LHCN-M2 (cell line): ENCODE measurements at regions not wholly inside any gene's neighbourhood (a gene's known extent, or its start where the extent isn't known, plus 50 kb on each side); places are given as distances from the start of the nearest gene placed in this dataset.
A peak's percentile ranks its signal among the peaks of the same experiment; 100 is the strongest.

Experiments
- DNase-seq: peaks from one replicate; pipeline ENCODE4 v3.0.0-alpha.2; 2012; ENCODE audit warnings: low read depth

DNA sequence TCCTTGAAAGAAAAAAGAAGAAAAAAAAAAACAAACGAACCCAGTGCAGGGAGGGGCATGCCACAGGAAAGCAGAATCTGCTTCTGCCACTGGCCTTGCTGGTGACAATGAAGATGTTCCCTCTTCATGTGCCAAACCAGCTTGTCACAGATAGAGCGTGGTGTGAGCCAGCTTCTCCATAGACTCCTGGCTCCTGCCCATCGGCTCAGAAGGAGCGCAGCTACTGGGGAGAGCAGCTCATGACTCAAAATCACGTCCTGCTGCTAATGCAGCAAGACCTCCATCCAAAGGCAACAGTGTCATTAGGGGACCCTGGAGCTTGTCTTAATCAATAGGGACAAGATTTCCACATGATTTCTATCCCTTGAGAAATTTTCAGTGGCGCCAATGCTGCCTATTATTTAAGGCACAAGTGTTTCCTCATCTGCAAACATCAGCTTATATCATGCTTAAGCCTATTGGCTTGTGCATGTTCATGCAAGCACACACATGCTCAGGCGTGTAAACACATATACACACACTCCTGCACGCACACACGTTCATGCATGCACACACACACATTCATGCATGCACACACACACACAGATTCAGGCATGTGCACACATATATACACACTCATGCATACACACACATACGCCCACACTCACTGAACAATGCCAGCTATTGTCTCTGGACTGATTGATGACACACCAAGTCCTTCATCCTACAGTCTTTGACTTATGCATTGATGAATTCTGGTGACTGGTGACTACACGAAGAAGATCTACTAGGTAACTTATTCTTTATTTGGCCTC, 682.0 kb upstream of the ID2 start:
- DNase-seq, result no peak

DNA sequence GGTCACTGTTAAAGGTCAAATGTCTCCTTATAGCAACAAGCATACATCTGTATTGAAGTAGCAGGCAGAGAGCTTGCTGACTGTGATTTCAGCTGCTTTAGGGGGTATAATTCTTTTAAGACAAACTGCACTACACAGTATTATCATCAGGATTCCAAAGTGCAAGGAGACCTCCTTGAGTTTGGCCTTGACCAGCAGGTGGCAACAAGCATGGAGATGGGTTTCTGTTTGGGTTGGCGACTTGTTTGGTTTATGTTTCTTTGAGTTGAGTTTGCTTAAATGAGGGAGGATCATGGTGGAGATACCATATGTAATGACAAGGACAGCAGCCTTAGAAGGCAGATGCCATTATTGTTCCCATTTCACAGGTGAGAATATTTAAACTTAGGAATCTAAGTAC, 681.0 kb upstream of the ID2 start:
- no peak for DNase-seq

DNA sequence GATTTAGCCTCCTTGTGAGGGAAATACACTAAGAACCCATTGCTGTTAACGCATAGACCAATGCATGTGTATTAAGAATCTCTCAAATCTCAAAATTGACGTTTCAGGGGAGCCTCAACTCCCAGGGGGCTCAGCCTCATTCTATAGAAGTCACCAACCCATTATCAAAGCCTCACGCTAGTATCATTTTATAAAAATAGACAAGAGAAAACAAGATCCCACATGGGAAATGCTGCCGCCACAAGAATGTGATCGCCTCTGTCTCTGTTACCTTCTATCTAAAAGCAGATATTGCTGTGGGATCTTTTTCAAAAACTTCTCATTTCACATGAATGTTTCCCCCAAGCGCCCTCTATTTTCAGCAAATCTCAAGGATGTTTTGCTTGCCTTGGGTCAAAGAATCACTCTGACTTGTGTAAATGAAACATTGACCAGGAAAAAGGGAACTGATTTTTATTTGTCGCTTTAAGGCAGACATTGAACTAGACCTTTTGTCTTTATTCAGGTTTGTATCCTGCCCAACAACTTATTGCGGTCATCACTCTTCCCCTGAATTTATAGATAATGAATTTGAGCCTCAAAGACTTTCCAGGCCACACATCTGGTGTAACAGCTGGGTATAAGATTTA, 679.0 kb upstream of the ID2 start:
- DNase-seq, result no peak

DNA sequence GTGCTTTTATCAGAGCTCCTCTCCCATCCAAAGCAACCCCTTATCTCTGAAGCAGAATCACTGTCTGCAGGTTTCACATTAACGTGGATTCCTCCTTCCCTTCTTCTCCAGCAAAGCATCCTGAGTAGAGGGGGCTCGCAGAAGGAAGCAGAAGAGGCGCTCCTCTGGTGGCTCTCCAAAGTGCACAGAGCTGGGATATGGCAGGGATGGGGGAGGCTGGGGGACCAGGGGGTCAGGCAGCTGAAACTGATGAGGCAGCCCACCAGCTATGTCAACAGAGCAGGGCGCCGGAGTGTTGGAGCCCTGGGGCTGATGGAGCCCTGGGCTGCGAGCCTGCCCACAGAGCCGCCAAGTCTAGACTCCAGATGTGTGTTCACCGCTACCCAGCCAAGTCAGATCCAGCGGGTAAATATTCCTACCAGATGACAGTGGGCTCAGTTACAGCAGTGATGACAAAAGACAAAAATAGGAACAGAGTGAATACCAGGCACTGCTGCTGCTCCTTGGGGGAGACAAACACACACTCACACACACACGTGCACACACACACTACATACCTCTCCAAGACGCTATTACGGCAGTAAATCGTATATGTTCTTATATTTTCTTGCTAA, 678.3 kb upstream of the ID2 start:
- DNase-seq, result peak; percentile 27

DNA sequence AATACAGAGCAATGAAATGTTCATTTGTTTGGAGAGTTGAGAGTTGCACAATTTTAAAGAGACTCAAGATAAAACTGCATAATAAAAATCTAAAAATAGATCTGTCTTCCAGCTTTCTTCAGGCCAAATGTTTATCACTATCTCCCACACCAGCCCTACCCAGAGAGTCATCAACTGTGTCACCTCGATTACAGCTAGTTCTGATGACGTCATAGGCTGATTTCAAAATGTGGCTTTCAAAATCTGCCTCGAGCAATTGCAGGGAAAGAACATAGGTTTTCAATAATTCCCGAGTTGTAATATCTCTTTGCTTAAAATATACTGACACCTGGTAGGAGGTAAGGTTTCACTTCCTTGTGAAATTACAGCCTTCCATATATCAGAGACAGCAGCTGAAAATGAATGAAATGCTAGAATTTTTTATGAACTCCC, 677.6 kb upstream of the ID2 start:
- peak; percentile 70 for DNase-seq

DNA sequence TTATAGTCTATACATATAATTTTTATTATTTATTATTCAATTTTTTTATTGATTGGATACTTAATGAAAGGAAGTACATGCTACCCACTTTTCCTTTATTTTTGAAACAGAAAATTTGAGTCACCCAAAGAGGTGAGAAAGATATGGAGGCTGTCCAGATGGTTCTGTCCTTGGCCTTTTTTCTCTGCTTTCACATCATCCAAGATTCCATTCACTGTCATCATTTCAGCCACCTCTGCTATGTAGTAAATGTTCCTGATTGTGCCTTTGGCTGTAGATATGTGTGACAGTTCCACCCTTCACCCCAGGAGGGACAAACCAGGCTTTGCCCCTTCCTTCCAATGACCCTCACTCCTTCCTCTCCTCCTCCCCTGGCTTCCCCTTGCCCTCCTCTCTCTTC, 675.7 kb upstream of the ID2 start:
- no peak for DNase-seq

DNA sequence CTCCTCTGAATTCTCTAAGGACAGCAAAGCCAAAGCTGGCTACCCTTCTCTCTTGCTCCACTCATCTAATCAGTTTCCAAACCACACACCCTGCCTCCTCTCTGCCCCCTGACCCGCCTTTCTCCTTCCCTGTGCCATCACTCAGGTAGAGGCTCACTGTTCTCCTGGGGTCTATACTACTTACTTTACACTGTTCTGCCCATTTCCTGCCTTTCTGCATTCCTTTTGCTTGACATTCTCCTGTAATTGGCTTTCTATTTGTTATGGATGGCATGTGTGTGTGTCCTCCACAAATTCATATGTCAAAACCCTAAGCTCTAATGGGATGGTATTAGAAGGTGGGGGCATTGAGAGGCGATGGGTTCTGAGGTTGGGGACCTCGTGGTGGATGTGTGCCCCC, 675.2 kb upstream of the ID2 start:
- DNase-seq, result no peak

DNA sequence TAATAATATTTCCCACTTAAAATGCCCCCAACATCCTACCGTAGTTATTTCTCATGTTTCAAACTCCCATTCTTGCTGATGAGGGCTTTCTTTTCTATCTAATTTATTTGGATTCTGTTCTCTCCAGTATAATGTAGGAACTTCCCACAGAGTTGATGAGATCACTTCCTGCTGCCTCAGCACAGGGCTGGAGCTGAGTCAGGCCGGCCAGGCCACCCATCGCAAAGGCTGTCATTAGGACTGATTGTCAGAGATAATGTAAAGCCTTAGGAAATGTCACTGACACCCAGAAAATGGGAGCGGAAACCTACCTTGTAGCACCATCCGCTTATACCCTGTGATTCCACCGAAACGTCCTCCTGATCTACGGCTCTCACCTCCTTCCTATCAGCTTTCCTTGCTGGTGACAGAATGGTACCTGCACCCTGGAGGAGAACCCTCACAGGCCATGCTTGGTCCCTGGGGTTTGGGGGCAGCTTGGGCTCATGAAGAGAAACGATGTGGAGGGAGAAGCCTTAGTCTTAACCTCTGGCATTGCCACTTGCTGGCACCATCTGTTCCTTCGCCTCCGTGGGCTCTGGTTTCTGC, 672.8 kb upstream of the ID2 start:
- no peak for DNase-seq

DNA sequence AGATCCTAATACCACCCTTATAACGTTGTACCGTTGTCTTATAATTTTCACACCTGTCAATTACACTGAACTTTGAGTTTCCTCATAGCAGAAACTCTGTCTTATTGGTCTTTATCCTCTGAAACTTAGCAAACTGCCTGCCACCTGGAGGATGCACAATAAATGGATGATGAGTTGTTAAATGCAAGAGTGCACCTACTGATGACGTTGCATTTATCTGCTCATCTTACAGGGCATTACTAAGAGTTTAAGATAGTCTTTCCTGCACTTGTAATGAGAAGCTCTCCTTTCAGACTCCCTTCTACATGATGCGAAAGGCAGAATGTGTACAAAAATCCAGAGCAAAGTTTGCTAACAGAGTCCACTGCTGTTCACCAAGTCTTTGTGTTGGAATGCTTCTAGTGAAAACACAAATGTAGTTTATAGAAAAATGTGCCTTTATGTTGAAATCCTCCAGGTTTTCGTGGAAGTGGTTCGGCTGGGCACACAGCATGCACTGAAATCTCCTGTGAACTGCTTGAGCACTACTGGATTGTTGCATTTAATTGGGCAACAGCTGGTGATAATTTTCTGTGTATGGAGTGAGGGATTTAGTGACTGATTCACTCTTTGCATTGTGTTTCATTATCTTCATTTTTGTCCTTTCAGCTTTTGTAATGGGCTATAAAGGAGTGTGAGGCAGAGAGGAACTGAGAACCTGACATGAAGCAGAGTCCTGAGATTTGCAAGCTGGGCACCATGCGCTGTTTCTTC, 665.8 kb upstream of the ID2 start:
- no peak for DNase-seq

DNA sequence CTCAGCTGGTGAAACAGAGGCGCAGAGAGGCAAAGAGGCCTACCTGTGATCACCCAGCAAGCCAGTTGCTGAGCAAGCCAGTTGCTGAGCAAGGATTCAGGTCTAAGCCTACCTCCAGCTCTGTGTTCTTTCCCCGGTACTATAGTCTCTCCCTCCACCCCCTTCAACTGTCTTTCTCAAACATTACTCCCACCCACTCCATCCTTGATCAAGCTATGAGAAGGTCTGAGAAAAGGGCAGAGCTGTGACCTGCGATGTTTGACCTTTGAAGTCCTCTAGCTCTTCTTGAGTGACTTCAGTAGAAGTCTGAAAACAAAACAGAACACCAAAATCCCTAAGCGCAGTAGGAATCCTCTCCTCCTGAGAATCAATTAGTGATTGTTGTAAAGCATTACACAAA, 665.2 kb upstream of the ID2 start:
- no peak for DNase-seq

DNA sequence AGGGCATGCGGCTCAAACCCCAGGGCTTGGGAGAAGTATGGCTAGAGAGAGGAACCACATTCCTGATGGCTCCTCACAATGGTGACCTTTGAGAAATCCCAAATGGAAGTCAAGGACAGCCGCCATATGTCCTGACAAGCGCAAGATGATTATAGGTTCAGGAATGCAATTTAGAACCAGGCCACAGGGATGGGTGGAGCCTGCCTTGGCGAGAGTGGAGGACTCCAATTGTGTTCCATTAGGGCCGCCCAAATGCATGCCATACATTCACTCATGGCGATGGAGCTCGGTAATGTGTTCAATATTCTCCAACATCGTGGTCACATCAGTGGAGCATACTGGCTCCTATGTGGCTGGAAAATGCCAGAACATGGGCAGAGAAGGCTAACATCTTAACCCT, 662.9 kb upstream of the ID2 start:
- DNase-seq, result no peak

DNA sequence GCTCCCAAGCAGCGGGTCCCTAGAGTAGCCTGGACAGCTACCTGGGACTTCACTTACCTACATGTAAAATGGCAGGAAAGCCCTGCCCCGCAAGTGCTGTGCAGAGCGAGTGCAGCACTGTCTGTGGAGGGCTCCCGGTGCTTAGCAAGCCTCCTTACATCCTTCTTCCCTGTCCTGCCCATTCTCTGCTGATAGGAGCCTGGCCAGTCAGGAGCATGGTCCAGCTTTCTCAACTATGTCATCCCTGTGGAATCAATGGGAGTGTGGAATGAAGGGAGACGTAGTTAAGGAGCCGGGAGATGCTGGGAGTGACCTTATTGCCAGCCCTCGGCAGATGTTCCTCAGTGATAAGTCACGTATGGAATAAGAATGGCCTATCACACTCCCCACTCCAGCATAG, 661.9 kb upstream of the ID2 start:
- DNase-seq, result no peak

DNA sequence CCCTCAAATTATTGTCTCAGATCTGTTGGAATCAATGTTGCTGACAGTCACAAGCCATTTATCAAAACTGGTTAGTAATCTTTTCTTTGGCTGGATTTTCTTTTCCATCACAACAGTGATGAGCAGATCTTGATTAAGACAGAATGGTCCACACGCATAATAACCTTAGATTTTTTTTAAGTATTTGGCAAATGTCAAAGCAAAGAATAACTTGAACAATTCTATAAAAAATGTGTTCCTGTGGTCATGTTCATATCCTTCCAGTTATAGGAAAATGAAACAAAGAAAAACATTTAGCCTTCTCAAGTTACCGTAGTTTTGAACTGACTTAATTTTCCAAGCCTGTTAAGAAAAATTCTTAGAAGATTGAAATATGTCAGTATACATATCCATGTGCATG, 659.9 kb upstream of the ID2 start:
- no peak for DNase-seq

DNA sequence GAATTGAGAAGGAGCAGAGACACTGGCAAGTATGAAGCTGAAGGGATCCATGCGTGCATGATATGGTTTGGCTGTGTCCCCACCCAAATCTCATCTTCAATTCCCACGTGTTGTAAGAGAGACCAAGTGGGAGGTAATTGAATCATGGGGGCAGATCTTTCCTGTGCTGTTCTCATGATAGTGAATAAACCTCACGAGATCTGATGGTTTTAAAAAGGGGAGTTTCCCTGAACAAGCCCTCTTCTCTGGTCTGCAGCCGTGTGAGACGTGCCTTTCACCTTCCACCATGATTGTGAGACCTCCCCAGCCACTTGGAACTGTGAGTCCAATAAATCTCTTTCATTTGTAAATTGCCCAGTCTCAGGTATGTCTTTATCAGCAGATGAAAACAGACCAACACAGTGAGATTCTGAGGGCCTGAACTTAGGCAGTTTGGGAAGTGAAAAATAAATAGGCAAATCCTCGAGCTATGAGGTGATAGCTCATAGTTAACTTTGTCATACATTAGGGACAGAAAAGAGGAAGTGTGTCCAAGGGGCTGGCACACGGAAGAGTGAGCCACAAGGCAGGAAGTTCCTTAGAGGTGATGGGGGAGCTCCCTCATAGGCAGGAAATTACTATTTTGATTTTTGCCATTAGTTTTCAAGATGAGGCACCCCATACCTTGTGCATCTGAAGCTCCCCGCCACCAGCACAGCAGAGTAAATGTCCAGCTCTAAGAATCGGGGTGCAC, 658.8 kb upstream of the ID2 start:
- DNase-seq, result no peak

DNA sequence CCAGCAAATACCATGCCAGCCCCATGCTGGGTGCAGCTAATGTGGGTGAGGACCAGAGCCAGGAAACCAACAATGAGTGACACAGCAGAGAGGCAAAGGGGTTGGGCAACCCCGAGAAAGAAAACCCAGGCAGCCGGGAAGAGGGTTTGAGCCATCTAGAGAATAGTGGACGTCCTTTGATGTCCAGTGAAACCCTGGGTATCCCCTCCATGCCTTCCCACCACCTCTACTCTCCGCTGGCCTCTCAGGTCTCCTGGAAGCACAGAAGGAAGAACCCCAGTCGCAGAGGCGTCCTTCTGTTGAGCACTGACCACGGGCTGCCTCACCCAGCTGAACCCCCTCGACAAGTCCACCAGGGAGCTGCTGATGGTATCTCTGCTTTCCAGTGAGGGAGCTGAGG, 657.4 kb upstream of the ID2 start:
- DNase-seq, result no peak

DNA sequence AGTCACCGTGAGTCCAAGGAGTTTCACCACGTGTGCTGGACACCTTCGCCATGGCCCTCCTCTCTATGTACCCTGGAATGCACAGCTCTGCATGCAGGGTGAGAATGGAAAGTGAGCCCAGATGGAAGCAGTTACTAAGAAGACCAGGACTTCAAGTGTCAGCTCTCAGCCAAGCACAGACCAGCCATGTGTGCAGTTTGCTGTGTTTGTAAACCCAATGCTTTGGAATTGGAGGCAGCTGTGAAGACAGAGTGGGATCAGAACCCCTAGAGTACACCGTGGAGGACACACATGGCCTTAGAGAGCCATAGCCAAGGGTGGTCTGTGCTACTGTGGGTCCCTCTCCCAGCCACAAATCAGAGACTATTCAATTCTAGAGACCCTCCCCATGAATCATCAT, 655.5 kb upstream of the ID2 start:
- no peak for DNase-seq

DNA sequence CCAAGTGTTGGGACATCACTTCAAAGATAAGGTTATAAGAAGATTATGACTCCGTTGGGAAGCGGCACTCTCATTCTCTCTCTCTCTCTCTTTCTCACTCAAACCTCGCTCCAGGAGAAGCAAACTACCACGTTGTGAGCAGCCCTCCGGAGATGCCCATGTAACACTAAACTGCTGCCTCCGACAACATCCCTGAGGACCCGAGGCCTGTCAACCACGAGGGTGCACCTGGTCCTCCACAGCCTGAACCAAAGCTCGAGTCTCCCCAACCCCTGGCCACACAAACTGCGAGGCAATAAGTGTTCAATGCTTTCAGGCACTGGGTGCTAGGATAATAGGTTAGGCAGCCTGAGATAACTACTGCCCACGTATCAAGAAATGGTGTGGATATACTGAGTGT, 654.5 kb upstream of the ID2 start:
- no peak for DNase-seq

DNA sequence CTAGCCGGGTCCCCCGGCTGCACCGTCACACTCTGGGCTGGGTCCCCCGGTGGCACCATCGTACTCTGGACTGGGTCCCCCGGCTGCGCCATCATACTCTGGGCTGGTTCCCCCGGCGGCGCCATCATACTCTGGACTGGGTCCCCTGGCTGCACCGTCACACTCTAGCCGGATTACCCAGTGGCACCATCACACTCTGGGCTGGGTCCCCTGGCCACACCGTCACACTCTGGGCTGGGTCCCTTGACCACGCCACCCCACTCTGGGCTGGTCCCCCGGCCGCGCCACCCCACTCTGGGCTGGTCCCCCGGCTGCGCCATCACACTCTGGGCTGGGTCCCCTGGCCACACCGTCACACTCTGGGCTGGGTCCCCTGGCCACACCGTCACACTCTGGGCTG, 653.8 kb upstream of the ID2 start:
- no peak for DNase-seq

DNA sequence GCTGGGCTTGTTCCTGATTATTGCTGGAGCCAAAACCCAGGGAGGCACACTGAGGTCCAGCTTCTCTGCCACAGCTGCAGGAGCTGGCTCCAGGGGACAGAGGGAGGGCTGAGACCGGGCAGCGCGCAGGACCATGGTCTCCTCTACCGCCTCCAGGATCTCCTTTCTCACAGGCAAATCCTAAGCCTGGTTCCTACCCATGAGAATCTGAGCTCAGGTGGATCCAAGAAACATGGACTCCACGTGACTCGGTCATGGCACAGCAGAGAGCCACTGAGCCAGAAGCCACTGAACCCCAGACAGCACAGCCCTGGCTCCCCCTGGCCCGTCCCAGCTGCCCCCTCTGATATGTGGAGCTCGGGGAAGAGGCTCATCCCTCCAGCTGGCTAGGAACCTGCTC, 653.4 kb upstream of the ID2 start:
- DNase-seq, result no peak

DNA sequence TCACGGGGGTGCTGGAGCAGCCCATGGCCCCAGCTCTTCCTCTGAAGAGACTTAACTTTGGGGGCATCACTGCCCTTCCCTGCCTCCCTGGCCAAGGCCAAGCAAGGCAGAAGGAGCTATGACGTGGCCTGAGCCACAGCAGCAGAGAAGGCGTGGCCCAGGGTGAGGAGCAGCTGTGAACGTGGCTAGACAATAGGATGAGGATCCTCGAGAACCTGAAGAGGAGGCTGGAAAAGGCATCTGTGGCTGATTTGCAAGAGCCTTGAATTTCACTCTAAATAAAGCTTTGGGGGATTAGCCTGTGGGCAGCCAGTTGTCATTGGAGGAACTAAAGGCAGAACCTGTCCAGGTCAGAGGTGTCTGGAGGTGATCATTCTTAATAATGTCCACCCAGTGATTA, 652.9 kb upstream of the ID2 start:
- no peak for DNase-seq

DNA sequence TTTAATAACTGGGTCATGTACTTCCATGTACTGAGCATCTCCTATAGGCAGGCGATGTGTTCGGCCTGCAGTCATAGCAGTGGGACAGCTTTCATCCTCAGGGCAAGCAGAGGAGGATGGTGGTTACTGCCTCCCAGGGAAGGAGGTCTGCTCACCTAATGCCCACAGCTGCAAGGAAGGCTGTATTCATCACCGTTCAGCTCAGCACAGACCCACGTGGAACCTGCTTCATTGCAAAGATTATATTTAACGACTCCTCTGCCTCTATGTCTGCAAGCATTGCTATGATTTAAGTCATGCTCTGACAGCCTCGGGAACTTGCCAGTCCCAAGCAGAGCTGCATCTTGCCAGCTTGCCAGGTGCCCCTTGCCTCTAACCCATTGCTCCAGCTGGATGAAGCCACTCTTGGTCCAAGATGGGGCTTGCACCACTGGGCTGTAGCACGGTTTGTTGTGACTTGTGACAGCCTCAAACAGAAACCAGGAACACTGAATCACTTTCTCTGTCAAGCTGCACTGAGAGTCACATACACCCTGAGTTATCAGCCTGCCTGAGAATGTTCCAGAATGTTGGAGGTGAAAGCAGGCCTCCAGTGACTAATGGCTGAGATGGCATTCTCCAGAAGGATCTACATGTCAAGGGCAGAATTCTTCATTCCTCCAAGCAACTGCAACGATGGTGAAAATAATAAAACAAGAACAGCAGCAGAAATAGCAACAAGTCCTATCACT, 651.1 kb upstream of the ID2 start:
- DNase-seq, result peak; percentile 6
